Lower leg skin (tissue), 4 donors: ENCODE measurements at regions not wholly inside any gene's neighbourhood (a gene's known extent, or its start where the extent isn't known, plus 50 kb on each side); places are given as distances from the start of the nearest gene placed in this dataset.

Source experiments
- DNase-seq, 2 donors: peaks; one replicate each; pipeline ENCODE4 v3.0.0-alpha.2; 2019; ENCODE audit warnings: low spot score in 2 of 2
- H3K4me3 ChIP-seq: fragments of 200-600 bp; sonication (generic); 2 replicates; pipeline ENCODE4 v1.5.1; 2017; ENCODE audit warnings: mild to moderate bottlenecking, low read depth; ENCODE audit not compliant: poor library complexity, severe bottlenecking
- POLR2A ChIP-seq, 2 donors: fragments of 450-650 bp; IDR thresholded peaks; one replicate each; pipeline ENCODE4 v1.6.1; 2016 to 2017; ENCODE audit warnings: antibody characterized with exemption in 2 of 2, mild to moderate bottlenecking in 1 of 2, moderate library complexity in 1 of 2
- WGBS, 2 donors: methylation state at CpG; one replicate each; pipeline ENCODE4 v1.1.5; 2018; 5-methylcytosine and 5-hydroxymethylcytosine counted together
- intact Hi-C: fragments of 100-400 bp; cut with DNase I; formaldehyde crosslinking; loops from one replicate; pipeline ENCODE4 v1.15.0; 2023; ENCODE audit warnings: low total_unique reads
- TF ChIP-seq, protein P1 (sequence below), 3 donors: fragments of 450-650 bp; IDR thresholded peaks; one replicate each; pipeline ENCODE4 v1.5.1; 2016; ENCODE audit warnings: antibody characterized with exemption in 3 of 3, mild to moderate bottlenecking in 3 of 3, moderate library complexity in 2 of 3

DNA sequence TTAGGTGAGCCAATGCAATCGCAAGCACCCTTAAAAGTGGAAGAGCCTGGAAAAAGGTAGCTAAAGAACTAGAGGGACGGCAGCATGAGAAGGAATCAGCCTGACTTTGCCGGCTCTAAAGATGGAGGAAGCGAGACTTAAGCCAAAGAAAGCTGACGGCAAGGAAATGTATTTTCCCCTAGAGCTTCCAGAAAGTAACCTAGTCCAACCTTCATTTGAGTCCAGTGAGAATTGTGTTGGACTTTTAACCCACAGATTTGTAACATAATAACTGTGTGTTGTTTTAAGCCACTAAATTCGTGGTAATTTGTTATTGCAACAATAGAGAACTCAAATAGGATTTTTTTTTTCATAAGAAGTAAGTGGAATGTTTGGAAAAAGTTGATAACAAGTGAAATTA lies 212.7 kb upstream of the C1QTNF7 start:
- no peak for DNase-seq
- intact Hi-C loops = no loop called here
- TF ChIP-seq, protein P1, sequence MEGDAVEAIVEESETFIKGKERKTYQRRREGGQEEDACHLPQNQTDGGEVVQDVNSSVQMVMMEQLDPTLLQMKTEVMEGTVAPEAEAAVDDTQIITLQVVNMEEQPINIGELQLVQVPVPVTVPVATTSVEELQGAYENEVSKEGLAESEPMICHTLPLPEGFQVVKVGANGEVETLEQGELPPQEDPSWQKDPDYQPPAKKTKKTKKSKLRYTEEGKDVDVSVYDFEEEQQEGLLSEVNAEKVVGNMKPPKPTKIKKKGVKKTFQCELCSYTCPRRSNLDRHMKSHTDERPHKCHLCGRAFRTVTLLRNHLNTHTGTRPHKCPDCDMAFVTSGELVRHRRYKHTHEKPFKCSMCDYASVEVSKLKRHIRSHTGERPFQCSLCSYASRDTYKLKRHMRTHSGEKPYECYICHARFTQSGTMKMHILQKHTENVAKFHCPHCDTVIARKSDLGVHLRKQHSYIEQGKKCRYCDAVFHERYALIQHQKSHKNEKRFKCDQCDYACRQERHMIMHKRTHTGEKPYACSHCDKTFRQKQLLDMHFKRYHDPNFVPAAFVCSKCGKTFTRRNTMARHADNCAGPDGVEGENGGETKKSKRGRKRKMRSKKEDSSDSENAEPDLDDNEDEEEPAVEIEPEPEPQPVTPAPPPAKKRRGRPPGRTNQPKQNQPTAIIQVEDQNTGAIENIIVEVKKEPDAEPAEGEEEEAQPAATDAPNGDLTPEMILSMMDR (IDR thresholded peaks at IDR 0.05) = no peak
- TF ChIP-seq POLR2A (IDR thresholded peaks at IDR 0.05) = no peak
- H3K4me3 ChIP-seq = no peak overlapping the region
- WGBS, 2 donors = 91 to 93% methylated on average over 6 of the region's 6 CpGs

DNA sequence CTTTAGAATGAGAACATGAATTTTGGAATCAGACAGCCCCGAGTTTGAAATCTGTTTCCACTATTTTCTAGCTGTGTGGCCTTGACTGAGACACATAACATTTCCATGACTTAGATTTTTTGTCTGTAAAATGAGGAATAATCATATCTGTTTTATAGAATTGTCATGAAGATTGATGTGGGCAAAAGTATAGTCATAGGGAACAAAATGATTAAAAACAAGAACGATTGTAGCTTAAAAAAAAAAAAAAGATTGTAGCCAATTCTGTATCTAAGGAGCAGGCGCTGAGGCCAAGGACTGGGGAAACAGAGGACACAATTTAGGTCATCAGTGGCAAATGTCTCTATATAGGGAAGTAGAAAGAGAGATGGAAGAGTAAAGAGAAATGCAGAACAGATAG lies 201.6 kb upstream of the C1QTNF7 start:
- no peak for TF ChIP-seq POLR2A (IDR thresholded peaks at IDR 0.05)
- TF ChIP-seq, protein P1 (IDR thresholded peaks at IDR 0.05) = no peak
- 80 to 81% methylated on average over 3 of the region's 3 CpGs for WGBS, 2 donors
- H3K4me3 ChIP-seq = no peak overlapping the region
- intact Hi-C loops = no loop called here
- no peak for DNase-seq

DNA sequence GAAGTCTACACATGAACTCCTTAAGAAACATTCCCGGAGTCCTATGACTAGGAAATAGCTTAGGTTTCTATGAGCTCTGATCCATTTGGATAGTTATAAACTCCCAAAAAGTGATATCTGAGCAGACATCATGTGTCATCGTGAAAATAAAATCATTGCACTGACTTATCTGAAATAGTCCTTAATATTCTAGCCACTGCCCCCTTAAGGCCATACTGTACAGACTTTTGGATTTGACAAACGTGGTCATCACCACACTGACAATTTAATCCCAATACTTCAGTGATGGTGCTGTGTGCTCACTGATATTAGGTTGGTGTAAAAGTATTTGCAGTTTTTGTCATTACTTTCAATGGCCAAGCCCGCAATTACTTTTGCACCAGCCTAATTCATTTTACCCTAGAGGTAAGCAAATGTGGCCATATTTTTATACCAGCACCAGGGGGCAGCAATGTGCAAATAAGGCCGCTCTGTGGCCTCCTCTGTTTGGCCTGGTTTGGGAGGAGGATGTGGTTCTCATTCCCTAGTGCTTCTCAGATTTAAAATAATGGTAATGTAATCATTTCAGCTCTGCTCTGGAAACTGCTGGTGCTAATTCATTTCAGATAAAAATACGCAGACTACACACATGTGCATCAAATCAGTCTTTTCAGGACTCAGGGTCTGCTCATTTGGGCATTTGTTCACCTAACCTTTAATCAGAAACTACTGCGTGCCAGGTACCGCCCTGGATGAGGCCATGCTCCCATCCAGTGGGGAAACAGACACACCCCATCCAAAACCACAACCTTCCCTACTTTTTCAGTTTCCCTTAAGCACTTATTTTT lies 196.4 kb upstream of the C1QTNF7 start:
- DNase-seq = peak; percentile 81 to 96
- 51 to 57% methylated on average over 8 of the region's 8 CpGs for WGBS, 2 donors
- no peak overlapping the region for H3K4me3 ChIP-seq
- intact Hi-C loops = no loop called here
- TF ChIP-seq POLR2A (IDR thresholded peaks at IDR 0.05) = no peak
- TF ChIP-seq, protein P1 (IDR thresholded peaks at IDR 0.05) = no peak

DNA sequence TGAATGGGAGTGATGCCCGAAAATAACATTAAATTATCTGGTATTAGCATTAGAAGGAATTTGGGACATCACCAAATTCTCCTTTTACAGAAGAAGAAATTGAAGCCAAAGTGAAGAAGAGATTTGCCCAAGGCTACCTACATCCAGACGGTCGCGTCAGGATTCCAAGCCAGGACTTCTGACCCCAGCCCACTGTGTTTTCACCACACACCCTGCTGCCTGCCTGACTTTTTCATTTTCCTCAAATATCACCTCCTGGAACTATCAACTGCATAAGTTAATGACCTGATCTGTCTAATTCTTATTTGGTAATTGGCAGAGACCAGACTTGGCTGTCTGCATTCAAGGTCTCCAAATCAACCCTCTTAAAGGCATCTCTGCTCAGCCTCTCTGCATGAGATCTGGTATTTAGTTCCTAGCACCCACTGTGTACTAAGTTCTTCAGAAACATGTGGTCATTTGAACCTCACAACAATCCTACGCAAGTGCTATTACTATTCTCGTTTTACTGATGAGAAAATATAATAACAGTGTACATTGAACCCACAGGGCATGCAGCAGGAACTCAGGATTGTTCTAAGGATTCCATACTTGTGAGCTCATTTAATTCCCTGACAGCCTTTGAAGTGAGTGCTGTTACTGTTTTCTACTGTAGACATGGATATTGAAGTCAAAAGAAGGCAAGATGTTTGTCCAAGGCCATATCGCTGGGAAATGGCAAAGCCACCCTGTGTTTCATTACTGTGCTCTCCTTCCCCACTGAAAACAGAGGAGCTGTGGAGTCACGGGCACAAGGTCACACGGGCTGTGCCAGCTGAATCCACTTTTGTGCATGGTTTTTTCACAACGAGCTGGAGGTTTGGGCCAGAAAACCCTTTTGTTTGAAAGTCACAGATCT lies 195.2 kb upstream of the C1QTNF7 start:
- no peak for DNase-seq
- TF ChIP-seq POLR2A (IDR thresholded peaks at IDR 0.05) = no peak
- TF ChIP-seq, protein P1 (IDR thresholded peaks at IDR 0.05) = no peak
- WGBS, 2 donors = 54 to 57% methylated on average over 10 of the region's 10 CpGs
- H3K4me3 ChIP-seq = no peak overlapping the region
- intact Hi-C loops = no loop called here

DNA sequence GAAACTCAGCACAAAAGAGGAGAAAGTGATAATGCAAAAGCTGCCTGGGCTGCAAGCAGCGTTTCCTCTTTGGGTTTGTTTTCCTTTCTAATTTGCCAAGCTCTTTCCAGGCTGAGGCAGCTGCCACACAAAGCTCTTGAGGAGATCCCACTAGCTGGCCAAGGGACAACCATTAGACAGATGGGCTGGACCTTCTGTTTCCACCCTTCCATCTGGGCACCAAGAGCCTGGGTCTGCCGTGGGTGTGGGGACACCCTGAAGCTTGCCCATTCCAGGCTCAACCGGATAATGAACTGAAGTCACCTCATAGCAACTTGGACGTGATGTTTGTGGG lies 194.6 kb upstream of the C1QTNF7 start:
- intact Hi-C loops = no loop called here
- TF ChIP-seq, protein P1 (IDR thresholded peaks at IDR 0.05) = no peak
- TF ChIP-seq POLR2A (IDR thresholded peaks at IDR 0.05) = no peak
- H3K4me3 ChIP-seq = no peak overlapping the region
- DNase-seq = no peak
- 39 to 45% methylated on average over 4 of the region's 4 CpGs for WGBS, 2 donors
